ENCODE measurements at regions not wholly inside any gene's neighbourhood (a gene's known extent, or its start where the extent isn't known, plus 50 kb on each side); places are given as distances from the start of the nearest gene placed in this dataset.

DNA sequence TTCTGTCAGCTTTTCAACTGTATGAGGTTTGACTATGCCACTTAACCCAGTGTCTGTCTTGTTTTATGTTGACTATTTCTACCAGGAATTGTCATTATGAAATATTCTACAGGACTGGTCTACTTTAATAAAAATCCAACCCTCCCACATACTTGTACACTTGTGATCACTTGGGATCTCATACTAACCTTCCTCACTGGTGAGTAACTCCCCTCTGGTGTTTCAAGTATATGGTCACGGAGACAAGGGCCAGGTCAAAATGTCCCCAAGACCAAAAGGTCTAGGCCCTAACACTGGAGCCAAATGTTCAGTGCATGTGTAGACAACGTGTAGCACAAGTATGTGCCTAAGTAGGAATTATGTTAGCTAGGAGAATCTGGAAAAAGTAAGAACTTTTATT is 122.7 kb upstream of the TJP1 start:
- in situ Hi-C loops (cut with HindIII; ENCODE audit: low pct_ligation_motif_present, low sequenced_read_pairs): loop anchor here (25.0 kb wide), 1 partner anchor 142 kb away; the partner anchor contains the start of gene GOLGA8J
- no peaks in the 10 kb centered on the region for H3K27me3 ChIP-seq (replicated peaks)
- no peaks in the 10 kb centered on the region for H3K36me3 ChIP-seq (replicated peaks)
- no peak for TF ChIP-seq CTCF (IDR thresholded peaks at IDR 0.05; ENCODE audit: low read depth, low read length, missing control alignments)
- no peak overlapping the region for H3K27ac ChIP-seq
- no peak for DNase-seq
- H3K4me3 ChIP-seq (ENCODE audit: low read depth, low read length): no peak overlapping the region

GRCh38 chr15:29942548-29942947 is 120.3 kb upstream of the TJP1 start:
- H3K27ac ChIP-seq: no peak overlapping the region
- TF ChIP-seq CTCF (IDR thresholded peaks at IDR 0.05; ENCODE audit: low read depth, low read length, missing control alignments): no peak
- H3K27me3 ChIP-seq (replicated peaks): no peaks in the 10 kb centered on the region
- no peak for DNase-seq
- in situ Hi-C loops (cut with HindIII; ENCODE audit: low pct_ligation_motif_present, low sequenced_read_pairs): loop anchor here (25.0 kb wide), 1 partner anchor 145 kb away; the partner anchor contains the start of gene GOLGA8J
- no peaks in the 10 kb centered on the region for H3K36me3 ChIP-seq (replicated peaks)
- no peak overlapping the region for H3K4me3 ChIP-seq (ENCODE audit: low read depth, low read length)

- no peak overlapping the region for H3K27ac ChIP-seq
- peak; percentile 23 for DNase-seq
Measured at GRCh38 chr15:29942143-29942542, 119.9 kb upstream of the TJP1 start.

GRCh38 chr15:29939404-29939803 is 117.1 kb upstream of the TJP1 start:
- in situ Hi-C loops (cut with HindIII; ENCODE audit: low pct_ligation_motif_present, low sequenced_read_pairs): loop anchor here (25.0 kb wide), 1 partner anchor 148 kb away; the partner anchor contains the start of gene GOLGA8J
- no peaks in the 10 kb centered on the region for H3K27me3 ChIP-seq (replicated peaks)
- H3K4me3 ChIP-seq (ENCODE audit: low read depth, low read length): no peak overlapping the region
- H3K27ac ChIP-seq: no peak overlapping the region
- DNase-seq: no peak
- no peak for TF ChIP-seq CTCF (IDR thresholded peaks at IDR 0.05; ENCODE audit: low read depth, low read length, missing control alignments)
- H3K36me3 ChIP-seq (replicated peaks): no peaks in the 10 kb centered on the region

More at GRCh38 chr15:29942143-29942542, 119.9 kb upstream of the TJP1 start:
- H3K36me3 ChIP-seq (replicated peaks): no peaks in the 10 kb centered on the region
- no peaks in the 10 kb centered on the region for H3K27me3 ChIP-seq (replicated peaks)
- in situ Hi-C loops (cut with HindIII; ENCODE audit: low pct_ligation_motif_present, low sequenced_read_pairs): loop anchor here (25.0 kb wide), 1 partner anchor 145 kb away; the partner anchor contains the start of gene GOLGA8J
- TF ChIP-seq CTCF (IDR thresholded peaks at IDR 0.05; ENCODE audit: low read depth, low read length, missing control alignments): peak; percentile 67
- no peak overlapping the region for H3K4me3 ChIP-seq (ENCODE audit: low read depth, low read length)

DNA sequence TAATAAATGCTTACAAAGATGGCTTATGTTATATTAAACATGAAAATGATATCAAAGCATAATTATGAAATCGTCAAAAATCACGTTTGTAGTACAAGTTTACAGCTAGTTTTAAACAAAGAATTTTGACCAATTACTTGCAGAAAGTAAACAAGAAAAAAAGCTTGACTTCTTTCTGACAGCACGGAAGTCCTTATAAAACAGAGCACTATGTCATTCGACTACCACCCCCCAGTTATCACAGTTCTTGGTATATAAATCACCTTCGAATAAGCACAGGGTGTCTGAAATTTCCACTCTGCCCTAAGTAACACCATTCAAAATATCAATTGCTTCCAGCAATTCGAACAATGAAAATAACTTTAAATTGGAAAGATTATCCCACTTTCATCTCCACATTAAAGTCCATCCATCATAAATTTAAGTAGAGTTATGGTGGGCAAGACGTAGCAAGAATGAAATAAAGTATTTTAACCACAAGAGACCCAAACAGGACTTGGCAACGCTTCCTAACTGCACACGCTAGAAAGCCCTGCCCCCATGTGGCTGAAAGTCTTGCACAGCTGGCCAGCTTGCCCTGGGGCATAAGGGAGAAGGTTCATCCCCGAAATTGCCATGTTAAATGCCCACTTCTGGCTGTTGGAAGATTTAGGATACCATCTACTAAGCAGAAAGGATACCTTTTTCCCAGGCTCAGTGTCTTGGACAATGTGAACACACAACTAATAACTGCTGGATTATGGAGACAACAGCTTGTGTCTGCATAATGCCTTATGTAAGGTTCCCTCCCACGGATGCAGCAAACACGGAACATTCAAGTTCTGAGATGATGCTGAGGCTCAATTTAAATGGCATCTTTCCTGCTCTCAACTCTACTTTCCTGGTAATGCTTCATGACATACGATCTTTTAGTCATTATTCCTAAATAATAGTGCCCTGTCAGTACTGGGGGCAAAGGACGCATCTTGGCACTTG is 116.4 kb upstream of the TJP1 start:
- no peak overlapping the region for H3K4me3 ChIP-seq (ENCODE audit: low read depth, low read length)
- in situ Hi-C loops (cut with HindIII; ENCODE audit: low pct_ligation_motif_present, low sequenced_read_pairs): loop anchor here (25.0 kb wide), 1 partner anchor 149 kb away; the partner anchor contains the start of gene GOLGA8J
- peak; percentile 54 for TF ChIP-seq CTCF (IDR thresholded peaks at IDR 0.05; ENCODE audit: low read depth, low read length, missing control alignments)

More for the DNA sequence above, 116.4 kb upstream of the TJP1 start:
- DNase-seq: no peak
- Histone ChIP-seq H3K27ac (peak overlapping the region; percentile 18), H3K27me3 (replicated peaks) (no peaks in the 10 kb centered on the region), H3K36me3 (replicated peaks) (no peaks in the 10 kb centered on the region)
